ENCODE measurements at regions not wholly inside any gene's neighbourhood (a gene's known extent, or its start where the extent isn't known, plus 50 kb on each side); places are given as distances from the start of the nearest gene placed in this dataset.

DNA sequence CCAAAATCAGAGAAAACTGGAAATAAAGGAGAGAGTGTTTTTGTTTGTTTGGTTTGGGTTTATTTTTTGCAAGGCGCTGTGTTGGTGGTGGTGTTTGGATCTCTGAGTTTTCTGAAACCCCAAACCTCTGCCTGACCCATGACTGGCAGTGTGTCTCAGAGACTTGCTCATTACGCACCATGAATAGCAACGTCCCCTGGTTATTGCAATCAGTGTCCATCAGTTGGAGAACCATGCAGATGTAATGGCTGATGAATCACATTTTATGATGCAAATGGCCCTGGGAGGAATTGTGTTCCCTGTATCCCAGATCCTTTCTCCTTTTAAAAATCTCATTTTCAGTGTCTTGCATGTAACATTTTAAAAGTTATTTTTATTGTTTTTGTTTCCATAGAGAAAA is 362.8 kb downstream of the PMP22 start (continued):
- no peak for TF ChIP-seq JUN (CRISPR knock-in tag; IDR thresholded peaks at IDR 0.05)
- no peak for TF ChIP-seq TP53 (CRISPR knock-in tag; IDR thresholded peaks at IDR 0.05)
- TF ChIP-seq, protein P1, sequence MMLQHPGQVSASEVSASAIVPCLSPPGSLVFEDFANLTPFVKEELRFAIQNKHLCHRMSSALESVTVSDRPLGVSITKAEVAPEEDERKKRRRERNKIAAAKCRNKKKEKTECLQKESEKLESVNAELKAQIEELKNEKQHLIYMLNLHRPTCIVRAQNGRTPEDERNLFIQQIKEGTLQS (CRISPR knock-in tag; conservative IDR thresholded peaks at IDR 0.05) = no peak
- no peak for TF ChIP-seq FOXJ3 (CRISPR knock-in tag; IDR thresholded peaks at IDR 0.05; ENCODE audit: borderline replicate concordance)
- TF ChIP-seq, protein P2, sequence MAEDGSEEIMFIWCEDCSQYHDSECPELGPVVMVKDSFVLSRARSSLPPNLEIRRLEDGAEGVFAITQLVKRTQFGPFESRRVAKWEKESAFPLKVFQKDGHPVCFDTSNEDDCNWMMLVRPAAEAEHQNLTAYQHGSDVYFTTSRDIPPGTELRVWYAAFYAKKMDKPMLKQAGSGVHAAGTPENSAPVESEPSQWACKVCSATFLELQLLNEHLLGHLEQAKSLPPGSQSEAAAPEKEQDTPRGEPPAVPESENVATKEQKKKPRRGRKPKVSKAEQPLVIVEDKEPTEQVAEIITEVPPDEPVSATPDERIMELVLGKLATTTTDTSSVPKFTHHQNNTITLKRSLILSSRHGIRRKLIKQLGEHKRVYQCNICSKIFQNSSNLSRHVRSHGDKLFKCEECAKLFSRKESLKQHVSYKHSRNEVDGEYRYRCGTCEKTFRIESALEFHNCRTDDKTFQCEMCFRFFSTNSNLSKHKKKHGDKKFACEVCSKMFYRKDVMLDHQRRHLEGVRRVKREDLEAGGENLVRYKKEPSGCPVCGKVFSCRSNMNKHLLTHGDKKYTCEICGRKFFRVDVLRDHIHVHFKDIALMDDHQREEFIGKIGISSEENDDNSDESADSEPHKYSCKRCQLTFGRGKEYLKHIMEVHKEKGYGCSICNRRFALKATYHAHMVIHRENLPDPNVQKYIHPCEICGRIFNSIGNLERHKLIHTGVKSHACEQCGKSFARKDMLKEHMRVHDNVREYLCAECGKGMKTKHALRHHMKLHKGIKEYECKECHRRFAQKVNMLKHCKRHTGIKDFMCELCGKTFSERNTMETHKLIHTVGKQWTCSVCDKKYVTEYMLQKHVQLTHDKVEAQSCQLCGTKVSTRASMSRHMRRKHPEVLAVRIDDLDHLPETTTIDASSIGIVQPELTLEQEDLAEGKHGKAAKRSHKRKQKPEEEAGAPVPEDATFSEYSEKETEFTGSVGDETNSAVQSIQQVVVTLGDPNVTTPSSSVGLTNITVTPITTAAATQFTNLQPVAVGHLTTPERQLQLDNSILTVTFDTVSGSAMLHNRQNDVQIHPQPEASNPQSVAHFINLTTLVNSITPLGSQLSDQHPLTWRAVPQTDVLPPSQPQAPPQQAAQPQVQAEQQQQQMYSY (CRISPR knock-in tag; IDR thresholded peaks at IDR 0.05) = no peak
- TF ChIP-seq, protein P3, sequence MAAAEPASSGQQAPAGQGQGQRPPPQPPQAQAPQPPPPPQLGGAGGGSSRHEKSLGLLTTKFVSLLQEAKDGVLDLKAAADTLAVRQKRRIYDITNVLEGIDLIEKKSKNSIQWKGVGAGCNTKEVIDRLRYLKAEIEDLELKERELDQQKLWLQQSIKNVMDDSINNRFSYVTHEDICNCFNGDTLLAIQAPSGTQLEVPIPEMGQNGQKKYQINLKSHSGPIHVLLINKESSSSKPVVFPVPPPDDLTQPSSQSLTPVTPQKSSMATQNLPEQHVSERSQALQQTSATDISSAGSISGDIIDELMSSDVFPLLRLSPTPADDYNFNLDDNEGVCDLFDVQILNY (CRISPR knock-in tag; IDR thresholded peaks at IDR 0.05) = no peak
- no peak for TF ChIP-seq MXD4 (CRISPR knock-in tag; IDR thresholded peaks at IDR 0.05; ENCODE audit: borderline replicate concordance)
- TF ChIP-seq SMAD3 (CRISPR knock-in tag; IDR thresholded peaks at IDR 0.05; ENCODE audit: borderline replicate concordance) = no peak
- TF ChIP-seq ZBTB21 (CRISPR knock-in tag; IDR thresholded peaks at IDR 0.05; ENCODE audit: borderline replicate concordance) = no peak
- TF ChIP-seq ZNF232 (CRISPR knock-in tag; IDR thresholded peaks at IDR 0.05) = no peak
- TF ChIP-seq, protein P4, sequence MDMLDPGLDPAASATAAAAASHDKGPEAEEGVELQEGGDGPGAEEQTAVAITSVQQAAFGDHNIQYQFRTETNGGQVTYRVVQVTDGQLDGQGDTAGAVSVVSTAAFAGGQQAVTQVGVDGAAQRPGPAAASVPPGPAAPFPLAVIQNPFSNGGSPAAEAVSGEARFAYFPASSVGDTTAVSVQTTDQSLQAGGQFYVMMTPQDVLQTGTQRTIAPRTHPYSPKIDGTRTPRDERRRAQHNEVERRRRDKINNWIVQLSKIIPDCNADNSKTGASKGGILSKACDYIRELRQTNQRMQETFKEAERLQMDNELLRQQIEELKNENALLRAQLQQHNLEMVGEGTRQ (CRISPR knock-in tag; IDR thresholded peaks at IDR 0.05) = no peak

DNA sequence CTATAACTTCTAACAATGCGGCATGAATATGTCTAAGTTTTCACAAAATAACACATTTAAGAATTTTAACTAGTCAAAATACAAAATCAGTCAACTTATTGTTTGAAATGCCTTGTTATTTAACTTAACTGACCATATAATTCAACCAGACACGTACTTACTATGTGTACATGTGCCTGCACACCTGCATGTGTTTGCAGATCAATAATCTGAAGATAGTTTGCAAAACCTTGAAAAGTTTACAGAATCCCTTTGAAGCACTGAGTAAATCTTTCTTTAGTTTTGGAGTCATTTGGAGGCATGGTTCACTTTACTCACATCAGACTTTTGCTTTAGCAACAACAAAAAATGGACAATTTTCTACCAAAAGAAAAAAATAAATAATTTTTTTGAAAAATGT is 363.8 kb downstream of the PMP22 start:
- POLR2A ChIA-PET = no interaction called here
- no peak for ATAC-seq

More for the DNA sequence above, 363.8 kb downstream of the PMP22 start:
- Mint-ChIP-seq H3K4me1 (peaks cover 4% of the 10 kb centered on the region; the same call in 1 of the 2 replicates), H3K4me3 (no peak overlapping the region), H3K27me3 (ENCODE audit: low read depth) (no peaks in the 10 kb centered on the region), H3K36me3 (no peaks in the 10 kb centered on the region), H3K27ac (no peak overlapping the region), H3K9me3 (peaks cover 9% of the 10 kb centered on the region)
- CTCF ChIA-PET = no interaction called here
- DNase-seq (ENCODE audit: low spot score) = no peak
- TF ChIP-seq ZNF396 (CRISPR knock-in tag; IDR thresholded peaks at IDR 0.05; ENCODE audit: borderline replicate concordance) (no peak), NFATC4 (CRISPR knock-in tag; IDR thresholded peaks at IDR 0.05) (no peak), SMAD3 (CRISPR knock-in tag; IDR thresholded peaks at IDR 0.05; ENCODE audit: borderline replicate concordance) (no peak), ZNF416 (CRISPR knock-in tag; IDR thresholded peaks at IDR 0.05) (no peak), HMGA2 (CRISPR knock-in tag; IDR thresholded peaks at IDR 0.05) (no peak), ZNF232 (CRISPR knock-in tag; IDR thresholded peaks at IDR 0.05) (no peak), ZNF263 (CRISPR knock-in tag; IDR thresholded peaks at IDR 0.05; ENCODE audit: low read depth) (no peak), CREB1 (CRISPR knock-in tag; IDR thresholded peaks at IDR 0.05) (no peak), NFE2L1 (CRISPR knock-in tag; IDR thresholded peaks at IDR 0.05) (no peak)
- TF ChIP-seq, protein P3 (CRISPR knock-in tag; IDR thresholded peaks at IDR 0.05) = no peak
- TF ChIP-seq, protein P4 (CRISPR knock-in tag; IDR thresholded peaks at IDR 0.05) = no peak
- TF ChIP-seq, protein P5, sequence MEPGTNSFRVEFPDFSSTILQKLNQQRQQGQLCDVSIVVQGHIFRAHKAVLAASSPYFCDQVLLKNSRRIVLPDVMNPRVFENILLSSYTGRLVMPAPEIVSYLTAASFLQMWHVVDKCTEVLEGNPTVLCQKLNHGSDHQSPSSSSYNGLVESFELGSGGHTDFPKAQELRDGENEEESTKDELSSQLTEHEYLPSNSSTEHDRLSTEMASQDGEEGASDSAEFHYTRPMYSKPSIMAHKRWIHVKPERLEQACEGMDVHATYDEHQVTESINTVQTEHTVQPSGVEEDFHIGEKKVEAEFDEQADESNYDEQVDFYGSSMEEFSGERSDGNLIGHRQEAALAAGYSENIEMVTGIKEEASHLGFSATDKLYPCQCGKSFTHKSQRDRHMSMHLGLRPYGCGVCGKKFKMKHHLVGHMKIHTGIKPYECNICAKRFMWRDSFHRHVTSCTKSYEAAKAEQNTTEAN (CRISPR knock-in tag; IDR thresholded peaks at IDR 0.05) = no peak
- TF ChIP-seq, protein P6, sequence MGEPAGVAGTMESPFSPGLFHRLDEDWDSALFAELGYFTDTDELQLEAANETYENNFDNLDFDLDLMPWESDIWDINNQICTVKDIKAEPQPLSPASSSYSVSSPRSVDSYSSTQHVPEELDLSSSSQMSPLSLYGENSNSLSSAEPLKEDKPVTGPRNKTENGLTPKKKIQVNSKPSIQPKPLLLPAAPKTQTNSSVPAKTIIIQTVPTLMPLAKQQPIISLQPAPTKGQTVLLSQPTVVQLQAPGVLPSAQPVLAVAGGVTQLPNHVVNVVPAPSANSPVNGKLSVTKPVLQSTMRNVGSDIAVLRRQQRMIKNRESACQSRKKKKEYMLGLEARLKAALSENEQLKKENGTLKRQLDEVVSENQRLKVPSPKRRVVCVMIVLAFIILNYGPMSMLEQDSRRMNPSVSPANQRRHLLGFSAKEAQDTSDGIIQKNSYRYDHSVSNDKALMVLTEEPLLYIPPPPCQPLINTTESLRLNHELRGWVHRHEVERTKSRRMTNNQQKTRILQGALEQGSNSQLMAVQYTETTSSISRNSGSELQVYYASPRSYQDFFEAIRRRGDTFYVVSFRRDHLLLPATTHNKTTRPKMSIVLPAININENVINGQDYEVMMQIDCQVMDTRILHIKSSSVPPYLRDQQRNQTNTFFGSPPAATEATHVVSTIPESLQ (CRISPR knock-in tag; IDR thresholded peaks at IDR 0.05) = no peak

Data from WTC11 (cell line).